ENCODE measurements at regions not wholly inside any gene's neighbourhood (a gene's known extent, or its start where the extent isn't known, plus 50 kb on each side); places are given as distances from the start of the nearest gene placed in this dataset.
"Not testable (repeated sequence)": the region's sequence is repeated elsewhere in the genome, so short reads cannot be mapped to it uniquely, and the experiment has no call there.

- BruUV-seq (replicated peaks); H3K4me2 ChIP-seq (ENCODE audit: insufficient read depth, low read length); POLR2A ChIA-PET; ATAC-seq; CTCF ChIA-PET (ENCODE audit: low intra/inter-chr PET ratio); FAIRE-seq; H3K9me1 ChIP-seq (ENCODE audit: control insufficient read depth, insufficient read depth, low read length); H3K4me3 ChIP-seq; H3K36me3 ChIP-seq (ENCODE audit: control insufficient read depth, insufficient read depth, low read length); H3K79me2 ChIP-seq (ENCODE audit: control insufficient read depth, insufficient read depth, low read length); H3K9ac ChIP-seq (ENCODE audit: insufficient read depth in 1 of 2, low read depth in 2 of 2, low read length in 2 of 2); H2AFZ ChIP-seq (ENCODE audit: low read depth, low read length); H3K9me3 ChIP-seq (replicated peaks; ENCODE audit: control insufficient read depth, insufficient read depth, low read depth, low read length); in situ Hi-C loops (cut with MboI); H3K27me3 ChIP-seq (ENCODE audit: control insufficient read depth in 2 of 2, insufficient read depth in 2 of 2, low read length in 2 of 2); H4K20me1 ChIP-seq (replicated peaks; ENCODE audit: control insufficient read depth, insufficient read depth, low read length); intact Hi-C loops (cut with micrococcal nuclease); H3K27ac ChIP-seq (ENCODE audit: extremely low read depth, low read depth, low read length); H3K4me1 ChIP-seq (replicated peaks in 1 of 2; ENCODE audit: control insufficient read depth in 2 of 2, insufficient read depth in 2 of 2, low read length in 2 of 2); DNase-seq (ENCODE audit: extremely low read depth in 1 of 4, low spot score in 3 of 4): not testable (repeated sequence)
- 7% methylated on average over 3 of the region's 3 CpGs for WGBS (ENCODE audit: insufficient coverage, low coverage, missing lambda C conversion rate)
These were observed 239.7 kb downstream of the SMAD2 start for GRCh38 chr18:47690778-47691177.

- in situ Hi-C loops (cut with MboI) (no loop called here), intact Hi-C loops (cut with micrococcal nuclease) (no loop called here)
- 0% methylated on average over 3 of the region's 3 CpGs for WGBS (ENCODE audit: insufficient coverage, low coverage, missing lambda C conversion rate)
- no peaks in the 10 kb centered on the region for H3K9me3 ChIP-seq (replicated peaks; ENCODE audit: control insufficient read depth, insufficient read depth, low read depth, low read length)
- H3K9me1 ChIP-seq (ENCODE audit: control insufficient read depth, insufficient read depth, low read length), result no peaks in the 10 kb centered on the region
- CTCF ChIA-PET (ENCODE audit: low intra/inter-chr PET ratio), result no interaction called here
- no peak overlapping the region for H3K27ac ChIP-seq (ENCODE audit: extremely low read depth, low read depth, low read length)
- no peak overlapping the region for H3K9ac ChIP-seq (ENCODE audit: insufficient read depth in 1 of 2, low read depth in 2 of 2, low read length in 2 of 2)
- no peak for TF ChIP-seq CHD1 (IDR thresholded peaks at IDR 0.05; ENCODE audit: low read length)
- no peak for DNase-seq (ENCODE audit: extremely low read depth in 1 of 4, low spot score in 3 of 4)
- no peaks in the 10 kb centered on the region for H3K79me2 ChIP-seq (ENCODE audit: control insufficient read depth, insufficient read depth, low read length)
- no peaks in the 10 kb centered on the region for H3K4me1 ChIP-seq (replicated peaks in 1 of 2; ENCODE audit: control insufficient read depth in 2 of 2, insufficient read depth in 2 of 2, low read length in 2 of 2)
- no TSS peak for BruUV-seq (replicated peaks)
- no peak overlapping the region for H3K4me3 ChIP-seq
- H3K36me3 ChIP-seq (ENCODE audit: control insufficient read depth, insufficient read depth, low read length), result no peaks in the 10 kb centered on the region
- ATAC-seq, result no peak
- H4K20me1 ChIP-seq (replicated peaks; ENCODE audit: control insufficient read depth, insufficient read depth, low read length), result no peaks in the 10 kb centered on the region
- no peak overlapping the region for H3K4me2 ChIP-seq (ENCODE audit: insufficient read depth, low read length)
- H2AFZ ChIP-seq (ENCODE audit: low read depth, low read length), result no peak overlapping the region
- H3K27me3 ChIP-seq (ENCODE audit: control insufficient read depth in 2 of 2, insufficient read depth in 2 of 2, low read length in 2 of 2), result no peaks in the 10 kb centered on the region
- POLR2A ChIA-PET, result no interaction called here
- no peak for FAIRE-seq
These were observed 241.1 kb downstream of the SMAD2 start for GRCh38 chr18:47689371-47689770.

Measured in K562 (cell line).